EH (cell line): ENCODE measurements at regions not wholly inside any gene's neighbourhood (a gene's known extent, or its start where the extent isn't known, plus 50 kb on each side); places are given as distances from the start of the nearest gene placed in this dataset.

Experiments used
- DNase-seq: peaks from one replicate; pipeline ENCODE4 v3.0.0-alpha.2; 2015; ENCODE audit warnings: low read depth

DNA sequence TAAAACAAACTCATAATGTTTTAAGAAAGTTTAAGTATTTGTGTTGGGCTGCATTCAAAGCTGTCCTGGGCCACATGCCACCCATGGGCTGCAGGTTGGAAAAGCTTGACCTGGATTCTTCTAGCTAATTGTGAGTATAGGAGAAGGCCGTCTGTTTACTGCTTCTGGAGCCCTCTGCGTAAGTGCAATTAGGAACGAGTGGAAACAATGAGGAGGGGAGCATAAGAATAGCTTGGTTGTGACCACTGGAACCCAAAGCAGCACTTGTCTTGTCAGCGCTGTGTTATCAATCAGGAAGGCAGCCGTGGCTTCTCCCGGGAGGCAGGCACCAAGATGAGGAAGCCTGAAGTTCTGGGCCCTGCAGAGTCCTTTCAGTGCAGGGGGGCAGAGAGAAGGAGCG is 110.4 kb upstream of the MBNL2 start:
- no peak for DNase-seq

DNA sequence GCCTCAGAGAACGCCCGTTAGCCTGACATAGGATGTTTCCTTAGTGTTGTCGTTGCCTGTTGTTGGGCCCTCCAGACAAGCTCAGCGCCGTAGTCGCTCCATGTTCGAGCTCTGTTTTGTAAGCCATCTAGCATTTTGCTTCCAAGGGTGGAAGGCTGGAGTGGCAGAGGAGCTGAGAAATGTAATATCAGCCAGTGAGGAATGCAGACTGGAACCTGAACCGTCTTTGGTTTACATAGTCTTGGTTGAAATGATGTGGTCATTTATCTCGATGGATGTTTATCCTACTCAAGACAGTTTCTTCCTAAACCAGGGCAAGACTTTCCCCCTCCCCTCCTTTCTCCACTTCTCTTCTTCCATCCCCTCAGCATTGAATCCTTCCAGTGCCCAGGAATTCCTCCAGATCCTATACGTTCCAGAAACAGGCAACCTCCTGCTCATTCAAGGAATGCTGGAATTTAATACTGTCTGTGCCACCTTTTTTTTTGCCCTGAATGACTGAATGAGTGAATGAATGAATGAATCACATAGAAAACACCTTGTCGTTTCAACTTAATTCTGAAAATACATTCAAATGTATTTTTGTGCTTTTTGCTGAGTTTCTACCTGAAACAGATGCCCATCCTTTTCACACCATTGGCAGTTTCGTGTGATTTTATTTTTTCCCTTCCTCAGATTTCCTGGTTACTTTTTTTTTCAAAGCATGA is 109.5 kb upstream of the MBNL2 start:
- no peak for DNase-seq

DNA sequence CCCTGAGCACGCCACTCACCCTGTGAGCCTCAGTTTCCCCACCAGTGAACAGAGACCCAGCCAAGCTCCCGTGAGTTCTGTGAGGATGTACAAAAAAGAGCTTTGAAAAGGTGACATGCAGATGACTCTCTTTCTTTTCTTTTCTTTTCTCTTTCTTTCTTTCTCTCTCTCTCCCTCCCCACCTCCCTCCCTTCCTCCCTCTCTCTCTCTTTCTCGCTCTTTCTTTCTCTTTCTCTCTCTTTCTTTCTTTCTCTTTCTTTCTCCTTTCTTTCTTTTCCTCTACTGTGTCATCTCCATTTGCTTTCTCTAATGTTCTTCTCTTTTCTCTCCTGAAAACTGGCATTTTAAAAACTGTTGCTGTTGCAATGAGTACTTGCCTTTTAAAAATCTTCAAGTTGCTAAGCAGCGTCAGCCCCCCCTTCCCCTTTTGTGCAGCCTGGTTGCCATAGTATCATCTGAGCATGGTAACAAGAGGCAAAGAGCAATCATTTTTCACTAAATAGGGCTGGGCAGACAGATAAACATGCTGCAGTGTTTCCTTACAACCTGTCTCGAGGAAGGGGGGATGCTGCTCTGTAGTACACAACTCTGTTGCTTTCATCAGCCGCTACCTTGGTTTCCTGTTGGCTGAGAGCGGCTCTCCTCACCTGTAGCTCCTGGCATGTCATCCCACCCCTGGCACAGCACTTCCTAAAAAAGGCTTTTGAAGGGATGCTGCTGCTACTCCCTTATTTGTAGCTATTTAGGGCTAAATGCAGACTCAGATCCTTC is 108.7 kb upstream of the MBNL2 start:
- no peak for DNase-seq

DNA sequence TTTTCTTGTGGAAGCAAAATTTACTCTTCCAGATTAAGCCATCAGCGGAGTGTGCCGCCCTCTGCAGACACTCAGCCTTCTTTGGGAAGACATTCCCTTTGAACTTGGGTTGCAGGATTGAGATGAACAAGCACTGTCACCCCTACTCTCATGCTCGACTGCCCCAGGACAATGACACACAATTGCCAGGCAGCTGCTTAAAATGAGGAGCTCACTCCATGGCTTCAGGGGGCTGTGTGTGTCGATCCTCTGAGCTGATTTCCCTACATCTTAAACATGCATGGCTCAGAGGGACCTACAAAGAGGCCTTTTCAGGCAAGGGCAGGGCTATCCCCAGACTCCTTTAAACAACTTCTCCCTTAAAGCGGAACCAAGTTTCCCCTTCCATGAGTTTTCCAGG is 107.5 kb upstream of the MBNL2 start:
- no peak for DNase-seq

DNA sequence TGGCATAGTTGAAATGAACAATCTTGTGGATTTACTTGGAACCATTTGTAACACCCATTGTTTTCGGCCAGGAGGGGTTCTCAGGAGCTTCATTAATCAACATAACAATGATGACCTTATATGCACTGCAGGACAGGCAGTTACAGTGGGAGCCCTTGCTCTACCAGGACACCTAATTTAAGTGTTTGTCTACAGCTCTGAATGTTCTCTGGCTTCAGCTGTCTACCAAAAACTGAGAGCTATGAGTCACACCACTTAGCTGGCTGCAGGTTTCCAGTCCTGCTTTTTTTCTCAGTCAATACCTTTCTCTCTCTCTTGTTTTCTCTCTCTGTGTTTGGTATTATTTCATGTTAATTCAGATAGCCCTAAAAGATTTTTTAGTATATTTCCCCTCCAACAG is 105.4 kb upstream of the MBNL2 start:
- peak; percentile 65 for DNase-seq

DNA sequence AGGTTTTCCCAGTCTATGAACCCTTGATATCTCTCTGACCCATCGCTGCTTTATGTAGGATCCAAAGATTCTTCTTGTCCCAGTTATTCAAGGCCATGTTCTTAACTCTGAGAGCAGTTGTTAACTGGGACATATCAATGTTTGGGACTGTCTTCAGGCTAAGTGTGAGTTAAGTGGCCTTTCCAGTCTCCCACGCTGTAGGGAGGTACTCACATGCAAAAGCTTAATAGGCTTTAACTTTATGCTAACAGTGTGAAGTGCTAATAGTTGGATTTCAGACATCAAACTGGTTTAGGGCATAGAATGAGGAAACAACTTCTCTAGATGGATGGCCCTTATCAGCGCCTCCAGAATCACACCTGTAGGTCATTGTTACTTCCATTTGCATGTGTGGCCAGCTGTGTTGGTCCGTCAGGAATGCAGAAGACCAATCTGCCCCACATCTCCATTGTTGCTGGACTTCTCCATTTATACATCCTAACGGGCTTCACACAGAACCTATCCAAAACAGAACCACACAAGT is 104.7 kb upstream of the MBNL2 start:
- DNase-seq, result no peak

DNA sequence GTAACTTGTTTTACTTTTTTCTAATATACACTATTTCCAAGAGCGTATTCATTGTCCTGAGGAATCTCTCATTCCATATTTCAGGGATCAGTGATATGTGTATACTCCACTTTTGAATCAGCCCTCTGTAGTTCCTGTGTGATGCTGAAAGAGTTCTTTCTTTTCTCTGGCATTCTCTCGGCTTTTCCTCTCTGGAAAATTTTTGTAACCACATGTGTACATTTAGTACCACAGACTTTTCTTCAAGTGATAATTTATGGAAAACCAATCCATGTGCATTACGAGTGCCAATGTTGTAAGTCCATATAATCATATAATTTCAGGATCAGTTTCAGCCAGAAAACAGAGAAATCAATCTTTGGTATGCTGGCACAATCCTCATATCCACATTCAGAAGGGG is 102.2 kb upstream of the MBNL2 start:
- no peak for DNase-seq

DNA sequence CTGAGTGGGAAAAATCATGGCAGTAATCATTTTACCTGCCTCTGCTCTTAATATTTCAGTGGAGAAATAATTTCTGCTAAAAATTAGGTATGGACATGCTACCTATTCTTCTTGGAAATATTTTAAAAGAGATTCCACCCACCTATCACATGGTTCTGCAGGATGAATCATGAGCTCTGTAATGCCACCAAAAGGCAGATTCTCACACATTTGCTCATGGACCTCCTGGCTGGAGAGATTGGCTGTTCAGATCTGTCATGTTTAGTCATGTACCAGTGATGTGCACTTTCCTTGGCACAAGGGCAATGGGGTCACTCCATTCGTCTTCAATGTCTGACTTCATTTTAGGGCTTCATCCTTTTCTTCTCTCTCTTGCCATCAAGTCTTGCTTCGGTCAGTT is 101.8 kb upstream of the MBNL2 start:
- DNase-seq, result peak; percentile 55

DNA sequence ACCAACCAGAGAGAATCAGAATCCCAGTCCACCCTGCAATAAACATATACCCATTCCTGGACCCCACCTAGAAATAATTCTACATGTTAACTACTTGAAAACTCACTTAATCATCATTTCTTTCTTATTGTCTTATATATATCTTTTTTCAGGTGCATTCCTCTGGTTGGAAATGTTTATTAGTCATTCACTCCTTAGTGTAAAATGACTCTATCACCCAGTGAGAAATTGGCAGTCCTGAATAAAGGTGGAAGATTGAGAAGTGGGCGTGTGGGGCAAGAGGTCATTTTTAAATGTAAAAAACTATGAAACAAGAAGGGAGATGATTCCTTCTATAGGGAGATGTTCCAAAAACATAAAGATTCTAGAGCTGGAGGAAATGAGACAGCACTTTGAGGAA is 101.2 kb upstream of the MBNL2 start:
- no peak for DNase-seq

DNA sequence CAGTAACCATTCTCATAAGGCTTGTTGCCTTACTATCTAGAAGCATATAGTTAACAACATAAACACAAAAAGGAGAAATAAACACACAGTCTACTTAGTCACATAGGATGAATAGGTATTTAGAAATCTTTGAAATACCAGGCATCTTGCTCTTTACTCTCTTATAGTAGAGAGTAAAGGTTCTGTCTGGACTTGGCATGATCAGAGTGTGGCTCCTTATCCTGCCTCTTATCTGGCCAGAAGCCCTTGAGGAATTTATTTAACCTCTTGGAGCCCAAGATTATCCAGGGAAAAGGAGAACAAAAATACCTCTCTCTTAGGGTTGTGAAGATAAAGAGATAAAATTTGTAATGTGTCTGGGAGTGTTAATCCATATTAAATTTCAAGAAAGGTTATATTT is 100.2 kb upstream of the MBNL2 start:
- peak; percentile 59 for DNase-seq

DNA sequence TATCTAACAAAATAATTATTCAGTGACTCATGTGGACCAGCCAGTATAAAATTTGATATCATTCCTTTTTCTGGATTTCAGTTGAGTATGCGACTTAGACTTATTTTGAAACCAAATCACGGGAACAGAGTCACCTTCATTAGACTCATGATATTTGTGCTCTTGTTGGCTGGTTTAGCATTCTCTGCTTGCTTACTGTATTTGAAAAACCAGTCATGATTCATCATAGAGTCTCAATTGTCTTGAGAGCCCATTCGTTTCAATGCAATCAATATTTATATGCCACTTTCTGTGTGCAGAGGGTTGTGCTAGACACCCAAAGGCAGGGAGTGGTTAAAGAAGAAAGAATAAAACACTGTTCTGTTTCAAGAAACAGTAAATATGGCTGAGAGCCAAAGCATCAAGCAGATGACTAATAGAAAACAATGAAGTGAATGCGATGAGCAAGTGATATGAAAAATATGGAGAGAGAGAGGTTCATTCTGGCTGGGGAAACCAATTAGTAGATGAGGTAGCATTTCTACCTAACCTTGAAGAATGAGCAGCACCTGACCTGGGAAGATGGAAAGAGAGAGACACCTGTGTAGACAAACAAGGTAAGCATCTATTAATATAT is 99.6 kb upstream of the MBNL2 start:
- DNase-seq, result peak; percentile 76

DNA sequence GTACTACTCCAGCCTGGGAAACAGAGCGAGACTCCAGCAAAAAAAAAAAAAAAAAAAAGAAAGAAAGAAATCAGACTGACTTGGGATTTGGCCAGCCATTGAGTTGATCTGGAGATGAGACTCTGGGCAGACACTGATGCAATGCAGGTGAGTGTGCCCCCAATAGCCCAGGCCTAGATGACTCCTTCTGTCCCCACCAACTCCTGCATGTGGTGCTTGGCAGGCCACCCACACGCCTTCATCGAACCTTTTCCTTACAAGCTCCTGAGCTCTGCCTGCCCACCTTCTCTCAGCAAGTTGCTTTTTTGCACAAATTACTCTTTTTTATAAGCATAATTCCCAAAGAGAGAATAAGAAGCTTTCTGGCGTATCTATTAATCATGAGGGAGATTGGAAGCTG is 97.9 kb upstream of the MBNL2 start:
- no peak for DNase-seq

DNA sequence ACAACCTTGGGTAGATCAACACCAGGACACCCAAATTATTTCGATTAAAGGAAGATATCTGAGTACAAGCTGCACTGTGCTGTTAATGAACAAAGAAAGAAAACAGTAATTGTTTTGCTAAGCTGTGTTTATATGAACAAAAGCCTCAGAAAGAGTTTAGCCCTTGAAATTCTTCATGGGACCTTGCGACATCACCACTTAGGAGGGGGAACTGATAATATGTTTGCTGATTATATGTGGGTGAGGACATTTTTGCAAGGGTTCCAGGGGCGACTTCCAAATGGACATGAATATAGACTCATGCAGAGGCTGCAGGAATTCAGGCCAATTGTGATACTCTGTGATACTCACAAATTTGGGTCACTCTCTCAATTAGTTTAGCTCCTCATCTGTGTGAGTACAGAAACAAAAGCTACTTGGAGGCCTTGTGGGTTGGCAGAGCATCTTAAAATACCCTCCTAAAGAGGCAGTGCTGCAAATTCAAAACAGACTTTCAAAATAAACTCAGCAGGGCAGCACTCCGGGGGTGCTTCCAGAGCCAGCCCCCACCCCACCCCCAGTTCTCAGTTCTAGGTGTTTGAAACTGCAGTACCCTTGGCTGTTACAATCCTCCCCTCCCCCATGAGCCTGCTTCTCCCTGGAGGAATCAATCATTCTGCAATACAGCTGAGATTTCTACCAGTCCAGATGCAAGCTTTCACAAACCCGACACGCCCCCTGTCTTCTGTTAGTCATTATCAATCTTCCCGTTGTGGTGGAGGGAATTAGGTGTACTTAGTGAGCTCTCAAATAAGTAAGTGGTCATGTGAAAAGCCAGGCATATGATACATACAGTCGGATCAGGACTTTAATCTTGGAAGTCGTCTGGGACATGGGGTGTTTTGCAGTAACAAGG is 97.0 kb upstream of the MBNL2 start:
- DNase-seq, result peak; percentile 62

DNA sequence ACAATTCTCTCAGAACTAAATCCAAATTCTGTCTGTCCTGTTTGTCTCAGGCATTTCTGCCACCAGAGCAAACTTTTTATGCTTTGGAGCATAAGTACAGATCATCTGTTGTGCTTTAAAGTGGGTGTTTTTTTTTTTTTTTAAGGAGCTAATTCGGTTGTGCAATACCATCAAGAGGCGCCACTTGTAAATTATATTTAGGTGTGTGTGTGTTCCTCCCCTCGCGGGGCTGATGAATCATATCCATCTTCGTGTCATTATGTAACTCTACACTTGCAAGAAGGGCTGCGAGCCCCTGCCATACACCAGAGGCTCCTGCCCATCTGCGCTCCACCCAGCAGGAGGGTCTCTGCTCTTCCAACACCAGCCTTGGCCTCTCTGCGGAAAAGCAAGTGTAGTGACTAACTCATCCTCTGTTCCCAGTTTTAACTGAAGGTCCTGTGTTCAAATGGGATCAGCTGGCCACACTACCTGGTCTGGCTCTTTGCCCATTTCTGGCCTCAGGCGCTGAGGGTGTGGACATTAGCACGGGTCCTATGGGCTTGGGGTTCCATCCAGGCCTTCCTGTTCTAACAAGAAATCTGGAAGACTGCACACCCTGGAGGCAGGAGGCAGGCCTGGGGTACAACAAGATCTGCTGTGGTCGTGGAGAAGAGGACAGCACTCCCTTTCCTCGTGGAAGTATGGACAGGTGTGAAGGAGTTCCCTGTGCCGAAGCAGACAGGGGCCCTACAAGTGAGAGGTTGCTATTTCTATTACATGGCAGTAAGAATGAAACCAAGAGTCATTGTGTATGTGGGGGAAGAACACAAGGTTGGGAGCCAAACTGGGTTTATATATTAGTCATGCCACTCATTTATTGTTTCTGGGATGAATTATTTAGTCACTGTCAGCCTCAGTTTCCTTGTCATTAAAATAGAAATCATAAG is 96.1 kb upstream of the MBNL2 start:
- DNase-seq, result peak; percentile 62

DNA sequence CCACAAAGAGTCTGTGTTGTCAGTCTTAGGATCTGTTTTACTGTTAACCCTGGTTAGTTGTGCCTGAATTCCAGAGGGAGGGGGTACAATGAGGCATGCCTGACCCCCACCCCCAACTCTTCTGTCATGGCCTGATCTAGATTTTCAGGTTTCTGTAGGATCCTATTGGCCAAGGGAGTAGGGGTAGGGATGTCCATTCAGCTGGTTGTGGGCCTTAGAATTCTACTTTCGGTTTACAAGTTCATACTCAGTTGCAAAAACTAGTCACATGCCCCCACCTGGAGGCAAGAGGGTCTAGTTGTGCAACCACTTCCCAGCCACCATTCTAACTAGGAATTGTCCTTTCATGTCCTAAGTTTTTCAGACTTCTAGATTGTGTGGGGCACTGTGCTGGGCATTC is 94.3 kb upstream of the MBNL2 start:
- DNase-seq, result no peak

DNA sequence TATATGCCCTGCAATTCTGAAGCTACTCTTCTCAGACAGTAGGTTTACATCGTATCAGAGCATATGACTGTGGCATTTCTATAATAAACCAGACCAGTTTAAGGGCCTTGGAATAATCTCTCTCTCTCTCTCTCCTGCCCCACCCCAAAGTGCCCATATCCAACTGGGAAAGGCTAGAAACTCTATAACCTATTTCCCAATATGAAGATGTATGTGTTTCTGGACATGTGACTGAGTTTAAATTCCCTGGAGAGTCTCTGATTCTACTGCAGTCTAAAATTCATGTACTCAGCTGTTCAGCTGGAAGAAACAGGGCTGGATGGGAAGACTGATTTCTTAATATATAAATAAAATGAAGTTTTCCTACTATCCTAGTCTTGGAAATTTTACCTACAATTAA is 91.9 kb upstream of the MBNL2 start:
- no peak for DNase-seq

DNA sequence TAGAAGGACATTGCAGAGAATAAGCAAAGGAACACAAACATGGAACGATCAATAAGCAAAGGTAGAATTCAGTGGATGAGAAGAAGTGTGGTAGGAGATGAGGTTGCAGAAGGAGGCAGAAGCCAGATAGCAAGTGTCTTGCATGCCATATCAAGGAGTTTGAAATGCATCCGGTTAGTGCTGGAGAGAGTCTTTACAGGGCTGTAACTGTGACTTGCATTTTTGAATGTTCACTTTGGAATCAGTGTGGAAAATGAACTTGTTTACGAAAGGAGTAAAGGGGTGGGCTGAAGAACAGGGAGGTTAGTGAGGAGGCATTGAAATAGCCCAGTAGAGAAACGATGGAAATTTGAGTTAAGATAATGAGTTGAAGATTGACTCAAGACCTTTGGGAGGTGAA is 90.7 kb upstream of the MBNL2 start:
- no peak for DNase-seq

DNA sequence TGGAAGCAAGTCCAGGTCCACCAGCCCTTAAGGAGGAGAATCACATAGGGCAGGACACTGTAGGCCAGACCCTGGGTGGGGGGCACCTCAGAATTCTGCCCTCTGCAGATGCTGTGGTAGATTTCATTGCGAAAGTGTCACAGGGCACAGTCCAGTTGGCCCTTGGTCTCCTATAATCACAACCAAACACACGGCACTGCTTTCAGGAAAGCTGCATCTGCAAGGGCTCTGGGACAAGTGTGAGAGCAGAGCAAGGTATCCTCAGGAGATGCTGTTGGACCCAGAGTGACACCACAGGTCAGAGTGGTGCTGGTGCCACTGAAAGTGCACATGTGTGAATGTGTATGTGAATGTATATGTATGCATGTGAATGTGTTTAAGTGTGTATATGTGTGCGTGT is 88.6 kb upstream of the MBNL2 start:
- DNase-seq, result no peak

DNA sequence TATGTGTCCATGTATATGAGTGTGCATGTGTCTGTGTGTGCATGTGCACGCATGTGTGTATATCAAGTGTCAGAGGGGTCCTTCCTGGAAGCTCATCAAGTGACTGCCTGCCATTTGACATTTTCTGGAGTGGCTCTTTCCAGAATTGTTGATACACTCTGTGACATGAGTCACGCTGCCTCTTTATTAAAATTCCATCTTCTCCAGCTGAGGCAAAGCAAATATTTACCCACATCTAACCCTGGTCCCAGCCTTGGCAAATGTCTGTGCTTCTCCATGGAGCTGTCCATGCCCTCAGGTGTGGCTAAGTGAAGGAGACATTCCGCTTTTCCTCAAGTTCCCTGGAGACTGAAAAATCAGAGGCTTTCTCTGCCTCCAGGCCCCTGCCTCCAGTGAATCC is 88.2 kb upstream of the MBNL2 start:
- DNase-seq, result peak; percentile 18

DNA sequence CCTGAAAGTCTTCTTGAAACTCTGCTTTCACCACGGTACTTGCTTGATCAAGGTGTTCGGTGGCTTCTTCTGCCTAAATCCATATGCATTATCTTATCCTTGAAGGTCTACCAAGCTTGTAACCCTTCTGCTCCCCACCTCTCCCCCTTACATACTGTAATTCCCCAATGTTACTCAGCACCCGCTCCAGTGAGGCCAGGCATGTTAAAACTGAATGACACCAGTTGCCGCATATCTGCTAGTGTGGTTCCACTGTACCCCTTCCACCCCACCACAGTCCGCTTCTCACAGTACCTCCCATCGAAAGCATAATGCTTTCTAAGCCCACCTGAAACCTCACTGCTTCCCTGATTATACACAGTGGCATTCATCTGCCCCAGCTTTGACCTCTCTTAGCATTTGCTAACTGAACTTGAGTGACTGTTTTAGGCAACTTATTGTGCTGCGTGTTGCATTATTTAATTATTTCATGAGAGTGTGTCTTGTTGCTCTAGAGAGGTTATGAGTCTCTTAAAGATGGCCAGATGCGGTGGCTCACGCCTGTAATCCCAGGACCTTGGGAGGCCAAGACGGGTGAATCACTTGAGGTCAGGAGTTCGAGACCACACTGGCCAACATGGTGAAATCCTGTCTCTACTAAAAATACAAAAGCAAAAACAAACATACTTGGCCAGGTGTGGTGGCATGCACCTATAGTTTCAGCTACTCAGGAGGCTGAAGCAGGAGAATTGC is 87.6 kb upstream of the MBNL2 start:
- DNase-seq, result peak; percentile 18
